Fibroblast of lung (primary cell): ENCODE measurements at regions not wholly inside any gene's neighbourhood (a gene's known extent, or its start where the extent isn't known, plus 50 kb on each side); places are given as distances from the start of the nearest gene placed in this dataset.

Experiments used
- EZH2 ChIP-seq: IDR thresholded peaks from 2 replicates; pipeline ENCODE4 v1.5.1; 2012; ENCODE audit warnings: low read length, control low read depth, mild to moderate bottlenecking; ENCODE audit errors: missing control alignments
- TF ChIP-seq, protein P1 (sequence below), 2 donors: IDR thresholded peaks in 1 of 2; conservative IDR thresholded peaks in 1 of 2; 1 replicate in 1 of 2; 2 replicates in 1 of 2; pipeline ENCODE4 v1.5.1; 2011 to 2012; ENCODE audit warnings: low read length in 2 of 2, control low read depth in 1 of 2, inconsistent platforms in 1 of 2, low read depth in 1 of 2, mild to moderate bottlenecking in 1 of 2

DNA sequence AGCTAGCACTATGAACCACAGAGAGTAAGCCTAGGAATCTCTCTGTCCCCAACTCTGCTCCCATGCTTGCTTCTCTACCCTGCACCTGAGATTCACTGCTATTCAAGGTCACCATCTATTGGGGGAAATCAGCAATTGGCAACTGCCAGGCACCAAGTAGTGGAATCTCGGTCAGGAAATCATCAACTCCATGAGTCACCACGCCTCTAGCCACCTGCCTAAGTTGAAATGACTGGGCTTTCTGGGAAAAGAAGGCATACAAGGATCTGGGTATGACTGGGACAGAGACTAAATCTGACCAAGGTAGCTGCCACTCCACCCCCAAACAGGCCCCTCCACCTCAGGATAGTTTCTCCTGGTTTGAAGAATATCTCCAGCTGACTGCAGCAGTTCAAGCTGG, 464.1 kb upstream of the CBLB start:
- TF ChIP-seq, protein P1, sequence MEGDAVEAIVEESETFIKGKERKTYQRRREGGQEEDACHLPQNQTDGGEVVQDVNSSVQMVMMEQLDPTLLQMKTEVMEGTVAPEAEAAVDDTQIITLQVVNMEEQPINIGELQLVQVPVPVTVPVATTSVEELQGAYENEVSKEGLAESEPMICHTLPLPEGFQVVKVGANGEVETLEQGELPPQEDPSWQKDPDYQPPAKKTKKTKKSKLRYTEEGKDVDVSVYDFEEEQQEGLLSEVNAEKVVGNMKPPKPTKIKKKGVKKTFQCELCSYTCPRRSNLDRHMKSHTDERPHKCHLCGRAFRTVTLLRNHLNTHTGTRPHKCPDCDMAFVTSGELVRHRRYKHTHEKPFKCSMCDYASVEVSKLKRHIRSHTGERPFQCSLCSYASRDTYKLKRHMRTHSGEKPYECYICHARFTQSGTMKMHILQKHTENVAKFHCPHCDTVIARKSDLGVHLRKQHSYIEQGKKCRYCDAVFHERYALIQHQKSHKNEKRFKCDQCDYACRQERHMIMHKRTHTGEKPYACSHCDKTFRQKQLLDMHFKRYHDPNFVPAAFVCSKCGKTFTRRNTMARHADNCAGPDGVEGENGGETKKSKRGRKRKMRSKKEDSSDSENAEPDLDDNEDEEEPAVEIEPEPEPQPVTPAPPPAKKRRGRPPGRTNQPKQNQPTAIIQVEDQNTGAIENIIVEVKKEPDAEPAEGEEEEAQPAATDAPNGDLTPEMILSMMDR (conservative IDR thresholded peaks at IDR 0.05 in 1 of 2, IDR thresholded peaks at IDR 0.05 in 1 of 2; ENCODE audit: low read depth in 1 of 2, low read length in 2 of 2), result no peak
- TF ChIP-seq EZH2, result no peak
